GM12878 (cell line): ENCODE measurements at regions not wholly inside any gene's neighbourhood (a gene's known extent, or its start where the extent isn't known, plus 50 kb on each side); places are given as distances from the start of the nearest gene placed in this dataset.

Source experiments
- EZH2 ChIP-seq: IDR thresholded peaks from 2 replicates; pipeline ENCODE4 v1.6.1; 2012; ENCODE audit warnings: low read depth, mild to moderate bottlenecking, control low read depth, inconsistent platforms, low read length, borderline replicate concordance; ENCODE audit not compliant: control insufficient read depth
- NR2C2 ChIP-seq: IDR thresholded peaks from 2 replicates; pipeline ENCODE4 v1.6.1; 2011; ENCODE audit warnings: borderline replicate concordance, low read depth; ENCODE audit not compliant: control insufficient read depth, insufficient read length
- POLR2A ChIP-seq: IDR thresholded peaks from 2 replicates; pipeline ENCODE4 v1.6.1; 2011; ENCODE audit warnings: low read depth, mild to moderate bottlenecking, low read length
- SIN3A ChIP-seq: IDR thresholded peaks from 2 replicates; pipeline ENCODE4 v1.6.1; 2012; ENCODE audit warnings: low read depth, low read length, improper control_type of control experiment
- ZNF207 ChIP-seq: fragments of 450-650 bp; IDR thresholded peaks from 2 replicates; pipeline ENCODE4 v1.6.1; 2014; ENCODE audit warnings: antibody characterized with exemption, mild to moderate bottlenecking, borderline replicate concordance
- TF ChIP-seq, protein P1 (sequence below), 3 experiments: IDR thresholded peaks in 2 of 3; conservative IDR thresholded peaks in 1 of 3; 2 replicates each; pipeline ENCODE4 v1.5.1; 2011; ENCODE audit warnings: low read depth in 3 of 3, low read length in 3 of 3, mild to moderate bottlenecking in 3 of 3, control low read depth in 2 of 3, moderate library complexity in 2 of 3, inconsistent platforms in 1 of 3, mixed read lengths in 1 of 3; ENCODE audit not compliant: control insufficient read depth in 2 of 3, insufficient read depth in 1 of 3; ENCODE audit errors: extremely low read depth in 1 of 3
- TF ChIP-seq, protein P2 (sequence below): IDR thresholded peaks from 2 replicates; pipeline ENCODE4 v1.6.1; 2012; ENCODE audit warnings: mild to moderate bottlenecking, low read depth, low read length
- TF ChIP-seq, protein P3 (sequence below): fragments of 450-650 bp; IDR thresholded peaks from 2 replicates; pipeline ENCODE4 v1.6.1; 2017; ENCODE audit warnings: mild to moderate bottlenecking
- TF ChIP-seq, protein P4 (sequence below): fragments of 450-650 bp; formaldehyde crosslinking; IDR thresholded peaks from 2 replicates; pipeline ENCODE4 v1.4.0; 2020; ENCODE audit warnings: mild to moderate bottlenecking, moderate library complexity

DNA sequence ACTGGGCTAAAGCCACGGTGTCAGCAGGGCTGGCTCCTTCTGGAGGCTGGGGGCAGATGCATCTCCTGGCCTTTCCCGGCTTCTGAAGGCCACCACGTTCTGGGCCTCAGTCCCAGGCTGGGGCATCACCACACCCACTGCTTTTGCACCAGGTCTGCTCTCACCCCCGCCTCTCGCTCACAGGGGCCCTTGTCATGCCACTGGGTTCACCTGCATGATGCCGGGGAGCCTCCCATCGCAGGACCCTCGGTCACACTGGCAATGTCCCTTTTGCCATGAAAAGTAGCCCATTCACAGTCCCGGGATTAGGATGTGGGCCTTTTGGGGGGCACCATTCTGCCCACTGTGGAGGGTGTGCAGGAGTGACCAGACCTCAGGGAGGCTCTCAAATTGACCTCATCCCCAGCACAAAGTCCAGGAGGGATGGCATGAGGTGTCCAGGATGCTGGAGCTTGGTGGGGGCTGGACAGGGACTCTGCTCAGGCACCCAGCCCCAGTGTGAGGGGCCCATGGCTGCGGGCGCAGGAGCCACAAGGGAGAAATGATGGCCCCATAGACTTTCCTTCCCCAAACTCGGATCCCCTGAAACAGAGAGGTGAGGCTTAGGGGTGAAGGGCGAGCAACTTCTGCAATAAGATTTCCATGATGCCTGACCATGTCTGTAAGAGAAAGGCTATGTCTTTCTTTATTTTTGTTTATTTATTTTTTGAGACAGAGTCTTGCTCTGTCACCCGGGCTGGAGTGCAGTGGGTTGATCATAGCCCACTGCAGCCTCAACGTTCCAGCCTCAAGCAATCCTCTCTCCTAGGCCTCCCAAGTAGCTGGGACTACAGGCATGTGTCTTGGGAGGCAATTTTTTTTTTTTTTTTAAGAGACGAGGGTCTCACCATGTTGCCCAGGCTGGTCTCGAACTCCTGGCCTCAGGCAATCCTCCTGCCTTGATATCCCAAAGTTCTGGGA, 189.1 kb downstream of the GOLGA6L6 start:
- TF ChIP-seq POLR2A = no peak
- TF ChIP-seq EZH2 = no peak
- no peak for TF ChIP-seq NR2C2
- TF ChIP-seq, protein P1, sequence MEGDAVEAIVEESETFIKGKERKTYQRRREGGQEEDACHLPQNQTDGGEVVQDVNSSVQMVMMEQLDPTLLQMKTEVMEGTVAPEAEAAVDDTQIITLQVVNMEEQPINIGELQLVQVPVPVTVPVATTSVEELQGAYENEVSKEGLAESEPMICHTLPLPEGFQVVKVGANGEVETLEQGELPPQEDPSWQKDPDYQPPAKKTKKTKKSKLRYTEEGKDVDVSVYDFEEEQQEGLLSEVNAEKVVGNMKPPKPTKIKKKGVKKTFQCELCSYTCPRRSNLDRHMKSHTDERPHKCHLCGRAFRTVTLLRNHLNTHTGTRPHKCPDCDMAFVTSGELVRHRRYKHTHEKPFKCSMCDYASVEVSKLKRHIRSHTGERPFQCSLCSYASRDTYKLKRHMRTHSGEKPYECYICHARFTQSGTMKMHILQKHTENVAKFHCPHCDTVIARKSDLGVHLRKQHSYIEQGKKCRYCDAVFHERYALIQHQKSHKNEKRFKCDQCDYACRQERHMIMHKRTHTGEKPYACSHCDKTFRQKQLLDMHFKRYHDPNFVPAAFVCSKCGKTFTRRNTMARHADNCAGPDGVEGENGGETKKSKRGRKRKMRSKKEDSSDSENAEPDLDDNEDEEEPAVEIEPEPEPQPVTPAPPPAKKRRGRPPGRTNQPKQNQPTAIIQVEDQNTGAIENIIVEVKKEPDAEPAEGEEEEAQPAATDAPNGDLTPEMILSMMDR (IDR thresholded peaks at IDR 0.05 in 2 of 3, conservative IDR thresholded peaks at IDR 0.05 in 1 of 3; ENCODE audit: control insufficient read depth in 2 of 3, extremely low read depth in 1 of 3, insufficient read depth in 1 of 3, low read depth in 3 of 3, low read length in 3 of 3) = no peak
- TF ChIP-seq, protein P2, sequence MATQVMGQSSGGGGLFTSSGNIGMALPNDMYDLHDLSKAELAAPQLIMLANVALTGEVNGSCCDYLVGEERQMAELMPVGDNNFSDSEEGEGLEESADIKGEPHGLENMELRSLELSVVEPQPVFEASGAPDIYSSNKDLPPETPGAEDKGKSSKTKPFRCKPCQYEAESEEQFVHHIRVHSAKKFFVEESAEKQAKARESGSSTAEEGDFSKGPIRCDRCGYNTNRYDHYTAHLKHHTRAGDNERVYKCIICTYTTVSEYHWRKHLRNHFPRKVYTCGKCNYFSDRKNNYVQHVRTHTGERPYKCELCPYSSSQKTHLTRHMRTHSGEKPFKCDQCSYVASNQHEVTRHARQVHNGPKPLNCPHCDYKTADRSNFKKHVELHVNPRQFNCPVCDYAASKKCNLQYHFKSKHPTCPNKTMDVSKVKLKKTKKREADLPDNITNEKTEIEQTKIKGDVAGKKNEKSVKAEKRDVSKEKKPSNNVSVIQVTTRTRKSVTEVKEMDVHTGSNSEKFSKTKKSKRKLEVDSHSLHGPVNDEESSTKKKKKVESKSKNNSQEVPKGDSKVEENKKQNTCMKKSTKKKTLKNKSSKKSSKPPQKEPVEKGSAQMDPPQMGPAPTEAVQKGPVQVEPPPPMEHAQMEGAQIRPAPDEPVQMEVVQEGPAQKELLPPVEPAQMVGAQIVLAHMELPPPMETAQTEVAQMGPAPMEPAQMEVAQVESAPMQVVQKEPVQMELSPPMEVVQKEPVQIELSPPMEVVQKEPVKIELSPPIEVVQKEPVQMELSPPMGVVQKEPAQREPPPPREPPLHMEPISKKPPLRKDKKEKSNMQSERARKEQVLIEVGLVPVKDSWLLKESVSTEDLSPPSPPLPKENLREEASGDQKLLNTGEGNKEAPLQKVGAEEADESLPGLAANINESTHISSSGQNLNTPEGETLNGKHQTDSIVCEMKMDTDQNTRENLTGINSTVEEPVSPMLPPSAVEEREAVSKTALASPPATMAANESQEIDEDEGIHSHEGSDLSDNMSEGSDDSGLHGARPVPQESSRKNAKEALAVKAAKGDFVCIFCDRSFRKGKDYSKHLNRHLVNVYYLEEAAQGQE = no peak
- TF ChIP-seq ZNF207 = no peak
- TF ChIP-seq, protein P3, sequence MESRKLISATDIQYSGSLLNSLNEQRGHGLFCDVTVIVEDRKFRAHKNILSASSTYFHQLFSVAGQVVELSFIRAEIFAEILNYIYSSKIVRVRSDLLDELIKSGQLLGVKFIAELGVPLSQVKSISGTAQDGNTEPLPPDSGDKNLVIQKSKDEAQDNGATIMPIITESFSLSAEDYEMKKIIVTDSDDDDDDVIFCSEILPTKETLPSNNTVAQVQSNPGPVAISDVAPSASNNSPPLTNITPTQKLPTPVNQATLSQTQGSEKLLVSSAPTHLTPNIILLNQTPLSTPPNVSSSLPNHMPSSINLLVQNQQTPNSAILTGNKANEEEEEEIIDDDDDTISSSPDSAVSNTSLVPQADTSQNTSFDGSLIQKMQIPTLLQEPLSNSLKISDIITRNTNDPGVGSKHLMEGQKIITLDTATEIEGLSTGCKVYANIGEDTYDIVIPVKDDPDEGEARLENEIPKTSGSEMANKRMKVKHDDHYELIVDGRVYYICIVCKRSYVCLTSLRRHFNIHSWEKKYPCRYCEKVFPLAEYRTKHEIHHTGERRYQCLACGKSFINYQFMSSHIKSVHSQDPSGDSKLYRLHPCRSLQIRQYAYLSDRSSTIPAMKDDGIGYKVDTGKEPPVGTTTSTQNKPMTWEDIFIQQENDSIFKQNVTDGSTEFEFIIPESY = no peak
- no peak for TF ChIP-seq SIN3A
- TF ChIP-seq, protein P4, sequence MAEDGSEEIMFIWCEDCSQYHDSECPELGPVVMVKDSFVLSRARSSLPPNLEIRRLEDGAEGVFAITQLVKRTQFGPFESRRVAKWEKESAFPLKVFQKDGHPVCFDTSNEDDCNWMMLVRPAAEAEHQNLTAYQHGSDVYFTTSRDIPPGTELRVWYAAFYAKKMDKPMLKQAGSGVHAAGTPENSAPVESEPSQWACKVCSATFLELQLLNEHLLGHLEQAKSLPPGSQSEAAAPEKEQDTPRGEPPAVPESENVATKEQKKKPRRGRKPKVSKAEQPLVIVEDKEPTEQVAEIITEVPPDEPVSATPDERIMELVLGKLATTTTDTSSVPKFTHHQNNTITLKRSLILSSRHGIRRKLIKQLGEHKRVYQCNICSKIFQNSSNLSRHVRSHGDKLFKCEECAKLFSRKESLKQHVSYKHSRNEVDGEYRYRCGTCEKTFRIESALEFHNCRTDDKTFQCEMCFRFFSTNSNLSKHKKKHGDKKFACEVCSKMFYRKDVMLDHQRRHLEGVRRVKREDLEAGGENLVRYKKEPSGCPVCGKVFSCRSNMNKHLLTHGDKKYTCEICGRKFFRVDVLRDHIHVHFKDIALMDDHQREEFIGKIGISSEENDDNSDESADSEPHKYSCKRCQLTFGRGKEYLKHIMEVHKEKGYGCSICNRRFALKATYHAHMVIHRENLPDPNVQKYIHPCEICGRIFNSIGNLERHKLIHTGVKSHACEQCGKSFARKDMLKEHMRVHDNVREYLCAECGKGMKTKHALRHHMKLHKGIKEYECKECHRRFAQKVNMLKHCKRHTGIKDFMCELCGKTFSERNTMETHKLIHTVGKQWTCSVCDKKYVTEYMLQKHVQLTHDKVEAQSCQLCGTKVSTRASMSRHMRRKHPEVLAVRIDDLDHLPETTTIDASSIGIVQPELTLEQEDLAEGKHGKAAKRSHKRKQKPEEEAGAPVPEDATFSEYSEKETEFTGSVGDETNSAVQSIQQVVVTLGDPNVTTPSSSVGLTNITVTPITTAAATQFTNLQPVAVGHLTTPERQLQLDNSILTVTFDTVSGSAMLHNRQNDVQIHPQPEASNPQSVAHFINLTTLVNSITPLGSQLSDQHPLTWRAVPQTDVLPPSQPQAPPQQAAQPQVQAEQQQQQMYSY (CRISPR knock-in tag) = no peak
